H9 (cell line): ENCODE measurements at regions not wholly inside any gene's neighbourhood (a gene's known extent, or its start where the extent isn't known, plus 50 kb on each side); places are given as distances from the start of the nearest gene placed in this dataset.

Source experiments
- DNase-seq: peaks from one replicate; pipeline ENCODE4 v3.0.0-alpha.2; 2017
- H2AFZ ChIP-seq: one replicate; pipeline ENCODE4 v1.6.1; 2013; ENCODE audit warnings: mild to moderate bottlenecking, low read length, control low read depth, moderate library complexity
- H2AK5ac ChIP-seq: 2 replicates; pipeline ENCODE4 v1.6.1; 2013; ENCODE audit warnings: low read length, control low read depth, mixed read lengths; ENCODE audit not compliant: insufficient read length
- H2BK120ac ChIP-seq: one replicate; pipeline ENCODE4 v1.6.1; 2013; ENCODE audit warnings: low read depth, mild to moderate bottlenecking, low read length, control low read depth, inconsistent platforms; ENCODE audit not compliant: poor library complexity, severe bottlenecking
- H2BK12ac ChIP-seq: 2 replicates; pipeline ENCODE4 v1.6.1; 2013; ENCODE audit warnings: low read length, control low read depth, mixed read lengths, low read depth; ENCODE audit not compliant: insufficient read length
- H2BK15ac ChIP-seq: 2 replicates; pipeline ENCODE4 v1.6.1; 2013; ENCODE audit warnings: low read depth, low read length, control low read depth
- H2BK20ac ChIP-seq: one replicate; pipeline ENCODE4 v1.6.1; 2013; ENCODE audit warnings: low read depth, mild to moderate bottlenecking, low read length, control low read depth, inconsistent platforms; ENCODE audit not compliant: poor library complexity, severe bottlenecking
- H2BK5ac ChIP-seq: 2 replicates; pipeline ENCODE4 v1.6.1; 2013; ENCODE audit warnings: low read length, control low read depth, mixed read lengths; ENCODE audit not compliant: insufficient read length
- H3K14ac ChIP-seq: 2 replicates; pipeline ENCODE4 v1.6.1; 2013; ENCODE audit warnings: low read length, control low read depth; ENCODE audit not compliant: insufficient read depth
- H3K18ac ChIP-seq: 2 replicates; pipeline ENCODE4 v1.6.1; 2013; ENCODE audit warnings: low read depth, mild to moderate bottlenecking, mixed read lengths, low read length, control low read depth; ENCODE audit not compliant: insufficient read length
- H3K23ac ChIP-seq: 2 replicates; pipeline ENCODE4 v1.6.1; 2013; ENCODE audit warnings: low read length, control low read depth, mixed read lengths, low read depth; ENCODE audit not compliant: insufficient read length
- H3K23me2 ChIP-seq: 2 replicates; pipeline ENCODE4 v1.6.1; 2013; ENCODE audit warnings: low read depth, mild to moderate bottlenecking, mixed read lengths, low read length, control low read depth; ENCODE audit not compliant: insufficient read length, poor library complexity, severe bottlenecking
- H3K27ac ChIP-seq: 2 replicates; pipeline ENCODE4 v1.5.1; 2013; ENCODE audit warnings: low read length, control low read depth, mixed read lengths, low read depth; ENCODE audit not compliant: insufficient read length
- H3K27me3 ChIP-seq: 2 replicates; pipeline ENCODE4 v1.6.1; 2013; ENCODE audit warnings: low read length, control low read depth, inconsistent platforms; ENCODE audit not compliant: insufficient read depth
- H3K4ac ChIP-seq: 2 replicates; pipeline ENCODE4 v1.6.1; 2013; ENCODE audit warnings: low read depth, mild to moderate bottlenecking, control low read depth, inconsistent platforms, low read length, moderate library complexity
- H3K4me1 ChIP-seq: 2 replicates; pipeline ENCODE4 v1.6.1; 2013; ENCODE audit warnings: low read length, control low read depth, inconsistent platforms; ENCODE audit not compliant: insufficient read depth
- H3K4me2 ChIP-seq: 2 replicates; pipeline ENCODE4 v1.6.1; 2013; ENCODE audit warnings: low read length, control low read depth, mixed read lengths; ENCODE audit not compliant: insufficient read length, insufficient read depth
- H3K56ac ChIP-seq: 2 replicates; pipeline ENCODE4 v1.6.1; 2013; ENCODE audit warnings: low read depth, mild to moderate bottlenecking, mixed read lengths, low read length, control low read depth; ENCODE audit not compliant: insufficient read length
- H3K79me1 ChIP-seq: 2 replicates; pipeline ENCODE4 v1.6.1; 2013; ENCODE audit warnings: low read depth, mild to moderate bottlenecking, moderate library complexity, low read length, control low read depth, inconsistent platforms; ENCODE audit not compliant: insufficient read depth, poor library complexity, severe bottlenecking
- H3K79me2 ChIP-seq: 2 replicates; pipeline ENCODE4 v1.6.1; 2013; ENCODE audit warnings: low read length, control low read depth, inconsistent platforms; ENCODE audit not compliant: insufficient read depth
- H3K9ac ChIP-seq: 2 replicates; pipeline ENCODE4 v1.6.1; 2013; ENCODE audit warnings: low read length, control low read depth, mixed read lengths; ENCODE audit not compliant: insufficient read length; ENCODE audit errors: extremely low read depth
- H3K9me3 ChIP-seq: one replicate; pipeline ENCODE4 v1.6.1; 2013; ENCODE audit warnings: low read depth, low read length, inconsistent platforms; ENCODE audit not compliant: control insufficient read depth
- H3T11ph ChIP-seq: one replicate; pipeline ENCODE4 v1.6.1; 2013; ENCODE audit warnings: mild to moderate bottlenecking, low read length, control low read depth, inconsistent platforms
- H4K20me1 ChIP-seq: one replicate; pipeline ENCODE4 v1.6.1; 2013; ENCODE audit not compliant: control insufficient read depth, insufficient read length, insufficient read depth
- H4K5ac ChIP-seq: 2 replicates; pipeline ENCODE4 v1.6.1; 2013; ENCODE audit warnings: low read depth, mild to moderate bottlenecking, mixed read lengths, low read length, control low read depth; ENCODE audit not compliant: insufficient read length
- H4K8ac ChIP-seq: replicated peaks from 2 replicates; pipeline ENCODE4 v1.6.1; 2013; ENCODE audit warnings: low read length, control low read depth, mixed read lengths, low read depth; ENCODE audit not compliant: insufficient read length
- H4K91ac ChIP-seq: 2 replicates; pipeline ENCODE4 v1.6.1; 2013; ENCODE audit warnings: low read depth, mild to moderate bottlenecking, moderate library complexity, mixed read lengths, low read length, control low read depth; ENCODE audit not compliant: insufficient read length
- H3K27ac Mint-ChIP-seq, 3 experiments: 2 replicates in 2 of 3; 3 replicates in 1 of 3; pipeline ENCODE4 v1.8.0; 2020 to 2021; ENCODE audit warnings: mixed read lengths in 3 of 3, mild to moderate bottlenecking in 1 of 3, moderate library complexity in 1 of 3
- H3K27me3 Mint-ChIP-seq: 2 replicates; pipeline ENCODE4 v1.8.0; 2021; ENCODE audit warnings: low read depth, mild to moderate bottlenecking, moderate library complexity, mixed read lengths
- H3K36me3 Mint-ChIP-seq, 3 experiments: 2 replicates in 2 of 3; 3 replicates in 1 of 3; pipeline ENCODE4 v1.8.0; 2020 to 2021; ENCODE audit warnings: low read depth in 3 of 3, mixed read lengths in 3 of 3; ENCODE audit not compliant: insufficient read depth in 1 of 3
- H3K4me1 Mint-ChIP-seq, 2 experiments: 2 replicates each; pipeline ENCODE4 v1.8.0; 2020; ENCODE audit warnings: mixed read lengths in 2 of 2
- H3K4me3 Mint-ChIP-seq, 2 experiments: 2 replicates in 1 of 2; 3 replicates in 1 of 2; pipeline ENCODE4 v1.8.0; 2020 to 2021; ENCODE audit warnings: mild to moderate bottlenecking in 2 of 2, mixed read lengths in 2 of 2, moderate library complexity in 1 of 2
- H3K9me3 Mint-ChIP-seq, 2 experiments: 2 replicates in 1 of 2; 3 replicates in 1 of 2; pipeline ENCODE4 v1.8.0; 2020; ENCODE audit warnings: mild to moderate bottlenecking in 2 of 2, mixed read lengths in 2 of 2, moderate library complexity in 1 of 2
- CTCF ChIP-seq: fragments of 200-600 bp; sonication (generic); conservative IDR thresholded peaks from 3 replicates; pipeline ENCODE4 v1.8.0; 2021; ENCODE audit warnings: antibody characterized with exemption, mild to moderate bottlenecking
- WGBS: extraction: QIAGEN DNeasy Blood & Tissue Kit; methylation state at CpG from one replicate; pipeline ENCODE4 v1.1.7; 2013; ENCODE audit warnings: missing lambda C conversion rate, low lambda C conversion rate, mixed read lengths; ENCODE audit not compliant: insufficient read length; ENCODE audit errors: extremely low coverage; 5-methylcytosine and 5-hydroxymethylcytosine counted together

- no peak overlapping the region for H2BK20ac ChIP-seq
Observed at GRCh38 chr15:95260856-95261255, 1029.5 kb downstream of the MCTP2 start.

More at GRCh38 chr15:95260856-95261255, 1029.5 kb downstream of the MCTP2 start:
- Mint-ChIP-seq H3K27me3 (no peaks in the 10 kb centered on the region), H3K4me3 (no peak overlapping the region), H3K27ac (no peak overlapping the region), H3K4me1 (peaks cover 6% of the 10 kb centered on the region in 2 experiments), H3K36me3 (no peaks in the 10 kb centered on the region), H3K9me3 (no peaks in the 10 kb centered on the region)
- no peak overlapping the region for H2AFZ ChIP-seq
- H3T11ph ChIP-seq: no peak overlapping the region
- H3K79me2 ChIP-seq: no peaks in the 10 kb centered on the region
- no peak overlapping the region for H3K4ac ChIP-seq
- H3K27ac ChIP-seq: no peak overlapping the region
- no peaks in the 10 kb centered on the region for H4K20me1 ChIP-seq
- H2AK5ac ChIP-seq: no peak overlapping the region
- no peak overlapping the region for H3K56ac ChIP-seq
- no peaks in the 10 kb centered on the region for H3K4me1 ChIP-seq
- H2BK12ac ChIP-seq: no peak overlapping the region
- no peak overlapping the region for H4K91ac ChIP-seq
- WGBS: no CpG with 5 or more reads among the region's 5 CpGs
- H3K18ac ChIP-seq: no peak overlapping the region
- no peak overlapping the region for H3K14ac ChIP-seq
- H3K27me3 ChIP-seq: no peaks in the 10 kb centered on the region
- no peak overlapping the region for H2BK120ac ChIP-seq
- H4K8ac ChIP-seq: no peak overlapping the region
- no peak overlapping the region for H3K4me2 ChIP-seq
- no peak overlapping the region for H2BK15ac ChIP-seq
- no peak overlapping the region for H4K5ac ChIP-seq
- no peak overlapping the region for H3K23ac ChIP-seq
- no peaks in the 10 kb centered on the region for H3K23me2 ChIP-seq
- no peaks in the 10 kb centered on the region for H3K9me3 ChIP-seq
- no peak overlapping the region for H2BK5ac ChIP-seq
- DNase-seq: no peak
- TF ChIP-seq CTCF: no peak
- H3K9ac ChIP-seq: no peak overlapping the region
- H3K79me1 ChIP-seq: no peaks in the 10 kb centered on the region
